H1 (cell line): ENCODE measurements at regions not wholly inside any gene's neighbourhood (a gene's known extent, or its start where the extent isn't known, plus 50 kb on each side); places are given as distances from the start of the nearest gene placed in this dataset.

Source experiments
- CTCF ChIA-PET: fragments of 300-600 bp; sonication (Branson Sonifier 250); formaldehyde crosslinking; loops from one replicate; lab custom pipeline; 2021; ENCODE audit not compliant: partially characterized antibody; lab: Charles Lee
- POLR2A ChIA-PET: fragments of 300-600 bp; sonication (Branson Sonifier 250); formaldehyde crosslinking; loops from one replicate; lab custom pipeline; 2021; ENCODE audit warnings: inconsistent platforms; ENCODE audit not compliant: partially characterized antibody; lab: Charles Lee
- DNase-seq, 2 experiments: peaks; one replicate each; pipeline versions ENCODE4 v3.0.0 to v3.0.0-alpha.2; 2010 to 2022; ENCODE audit warnings: low spot score in 2 of 2, low read depth in 1 of 2, mixed read lengths in 1 of 2
- FAIRE-seq: peaks from 2 replicates; lab custom pipeline; 2011; peaks lifted over from hg19 to GRCh38; lab: Jason Lieb, UNC
- H2AFZ ChIP-seq: 2 replicates; pipeline ENCODE4 v1.8.1; 2012; ENCODE audit warnings: low read length, inconsistent platforms
- H2AK5ac ChIP-seq: 2 replicates; pipeline ENCODE4 v1.6.1; 2013; ENCODE audit warnings: low read depth, low read length
- H2BK120ac ChIP-seq: replicated peaks from 2 replicates; pipeline ENCODE3; 2013; ENCODE audit warnings: low read depth, low read length, inconsistent platforms
- H2BK12ac ChIP-seq: 2 replicates; pipeline ENCODE4 v1.6.1; 2013; ENCODE audit warnings: low read depth, low read length
- H2BK15ac ChIP-seq: 2 replicates; pipeline ENCODE4 v1.6.1; 2013; ENCODE audit warnings: low read length
- H2BK20ac ChIP-seq: 2 replicates; pipeline ENCODE4 v1.6.1; 2013; ENCODE audit warnings: low read length
- H2BK5ac ChIP-seq: 2 replicates; pipeline ENCODE4 v1.6.1; 2013; ENCODE audit warnings: low read depth, low read length
- H3K14ac ChIP-seq: 2 replicates; pipeline ENCODE4 v1.6.1; 2013; ENCODE audit warnings: inconsistent platforms; ENCODE audit not compliant: insufficient read length
- H3K18ac ChIP-seq: 2 replicates; pipeline ENCODE4 v1.6.1; 2013; ENCODE audit warnings: low read length; ENCODE audit errors: extremely low read depth
- H3K23ac ChIP-seq: 2 replicates; pipeline ENCODE4 v1.6.1; 2013; ENCODE audit warnings: inconsistent platforms; ENCODE audit not compliant: insufficient read length
- H3K23me2 ChIP-seq: 2 replicates; pipeline ENCODE4 v1.6.1; 2013; ENCODE audit warnings: low read depth, low read length
- H3K27ac ChIP-seq: 2 replicates; pipeline ENCODE4 v1.6.1; 2011; ENCODE audit warnings: low read depth, low read length, inconsistent platforms
- H3K27me3 ChIP-seq, 4 experiments: replicated peaks in 1 of 4; 1 replicate in 1 of 4; 2 replicates in 3 of 4; pipeline versions ENCODE4 v1.6.1 to v1.8.1; 2011 to 2013; ENCODE audit warnings: low read length in 3 of 4, mild to moderate bottlenecking in 3 of 4, inconsistent platforms in 2 of 4, mixed read lengths in 2 of 4, moderate library complexity in 1 of 4; ENCODE audit not compliant: control insufficient read depth in 3 of 4, insufficient read depth in 3 of 4; ENCODE audit errors: extremely low read depth in 1 of 4
- H3K36me3 ChIP-seq, 4 experiments: 2 replicates each; pipeline versions ENCODE4 v1.6.1 to v1.8.1; 2011 to 2013; ENCODE audit warnings: mild to moderate bottlenecking in 4 of 4, low read length in 3 of 4, moderate library complexity in 2 of 4, control low read depth in 1 of 4, inconsistent platforms in 1 of 4; ENCODE audit not compliant: insufficient read depth in 4 of 4, control insufficient read depth in 2 of 4
- H3K4ac ChIP-seq: replicated peaks from 2 replicates; pipeline ENCODE3; 2013; ENCODE audit warnings: low read length, low read depth, mixed read lengths, inconsistent platforms; ENCODE audit not compliant: insufficient read length
- H3K4me1 ChIP-seq, 4 experiments: replicated peaks in 1 of 4; 1 replicate in 1 of 4; 2 replicates in 3 of 4; pipeline versions ENCODE4 v1.6.1 to v1.8.1; 2011 to 2013; ENCODE audit warnings: low read length in 3 of 4, inconsistent platforms in 2 of 4, mixed read lengths in 1 of 4; ENCODE audit not compliant: insufficient read depth in 4 of 4, control insufficient read depth in 3 of 4
- H3K4me2 ChIP-seq, 2 experiments: 2 replicates each; pipeline versions ENCODE4 v1.6.1 to v1.8.1; 2011 to 2013; ENCODE audit warnings: low read depth in 2 of 2, low read length in 2 of 2, control low read depth in 1 of 2, inconsistent platforms in 1 of 2, mild to moderate bottlenecking in 1 of 2; ENCODE audit not compliant: insufficient read depth in 1 of 2
- H3K4me3 ChIP-seq, 4 experiments: fragments of 200-600, 300-600 bp in 1 of 4; sonication (generic), shearing (Covaris generic), sonication (Bioruptor Twin) in 1 of 4; 2 replicates each; pipeline versions ENCODE4 v1.5.1 to v1.8.1; 2011 to 2016; ENCODE audit warnings: low read length in 4 of 4, low read depth in 3 of 4, control low read depth in 2 of 4, inconsistent platforms in 2 of 4, mild to moderate bottlenecking in 2 of 4, mixed read lengths in 1 of 4, moderate library complexity in 1 of 4; ENCODE audit not compliant: insufficient read depth in 2 of 4; ENCODE audit errors: extremely low read depth in 1 of 4
- H3K56ac ChIP-seq: replicated peaks from 2 replicates; pipeline ENCODE3; 2013; ENCODE audit warnings: low read depth, mild to moderate bottlenecking, mixed read lengths, low read length, inconsistent platforms; ENCODE audit not compliant: insufficient read length
- H3K79me1 ChIP-seq: 2 replicates; pipeline ENCODE4 v1.6.1; 2013; ENCODE audit warnings: low read depth, low read length, control low read depth
- H3K79me2 ChIP-seq, 2 experiments: 2 replicates each; pipeline versions ENCODE4 v1.6.1 to v1.8.1; 2012 to 2013; ENCODE audit warnings: low read length in 2 of 2, mild to moderate bottlenecking in 2 of 2, inconsistent platforms in 1 of 2; ENCODE audit not compliant: insufficient read depth in 2 of 2, control insufficient read depth in 1 of 2
- H3K9ac ChIP-seq, 4 experiments: replicated peaks in 1 of 4; 1 replicate in 1 of 4; 2 replicates in 3 of 4; pipeline versions ENCODE4 v1.6.1 to v1.8.1; 2011 to 2013; ENCODE audit warnings: low read depth in 3 of 4, low read length in 3 of 4, control low read depth in 2 of 4, mild to moderate bottlenecking in 2 of 4, moderate library complexity in 2 of 4, inconsistent platforms in 1 of 4; ENCODE audit errors: extremely low read depth in 1 of 4
- H3K9me3 ChIP-seq, 2 experiments: 2 replicates each; pipeline versions ENCODE4 v1.6.1 to v1.8.1; 2012 to 2013; ENCODE audit warnings: mild to moderate bottlenecking in 2 of 2, moderate library complexity in 2 of 2, control low read depth in 1 of 2, inconsistent platforms in 1 of 2, low read depth in 1 of 2, low read length in 1 of 2, mixed read lengths in 1 of 2; ENCODE audit not compliant: insufficient read depth in 2 of 2
- H4K20me1 ChIP-seq, 2 experiments: replicated peaks in 1 of 2; 2 replicates each; pipeline versions ENCODE3 to v1.8.1; 2011 to 2013; ENCODE audit warnings: inconsistent platforms in 2 of 2, low read length in 2 of 2, mild to moderate bottlenecking in 1 of 2; ENCODE audit not compliant: insufficient read depth in 2 of 2, control insufficient read depth in 1 of 2
- H4K5ac ChIP-seq: 2 replicates; pipeline ENCODE4 v1.6.1; 2013; ENCODE audit warnings: low read length, low read depth, mixed read lengths, inconsistent platforms; ENCODE audit not compliant: insufficient read length
- H4K8ac ChIP-seq: 2 replicates; pipeline ENCODE4 v1.8.0; 2013; ENCODE audit warnings: mild to moderate bottlenecking, moderate library complexity, low read length, inconsistent platforms; ENCODE audit not compliant: insufficient read depth; ENCODE audit errors: extremely low read depth
- H4K91ac ChIP-seq: replicated peaks from 2 replicates; pipeline ENCODE3; 2013; ENCODE audit warnings: low read length, mixed read lengths, inconsistent platforms; ENCODE audit not compliant: insufficient read length
- CBX8 ChIP-seq: fragments of 300-800, 300-1000 bp; sonication (generic); IDR thresholded peaks from 2 replicates; pipeline ENCODE4 v1.7.1; 2016; ENCODE audit warnings: low read depth, low read length, borderline replicate concordance
- EGR1 ChIP-seq: IDR thresholded peaks from 2 replicates; pipeline ENCODE4 v1.6.1; 2011; ENCODE audit warnings: low read depth, low read length, borderline replicate concordance
- FOSL1 ChIP-seq: IDR thresholded peaks from 2 replicates; pipeline ENCODE4 v1.6.1; 2011; ENCODE audit warnings: mild to moderate bottlenecking, low read depth, low read length, moderate library complexity; ENCODE audit not compliant: insufficient read depth
- NRF1 ChIP-seq: IDR thresholded peaks from 2 replicates; pipeline ENCODE4 v1.6.1; 2011; ENCODE audit warnings: mild to moderate bottlenecking, low read depth, low read length, improper control_type of control experiment
- PHF8 ChIP-seq: fragments of 200-600 bp; sonication (generic); conservative IDR thresholded peaks from 2 replicates; pipeline ENCODE4 v1.7.1; 2012; ENCODE audit warnings: low read depth, mild to moderate bottlenecking, inconsistent platforms, low read length, moderate library complexity
- POLR2AphosphoS5 ChIP-seq: IDR thresholded peaks from 2 replicates; pipeline ENCODE4 v1.6.1; 2011; ENCODE audit warnings: low read depth, low read length
- RBBP5 ChIP-seq: IDR thresholded peaks from 2 replicates; pipeline ENCODE4 v1.7.1; 2012; ENCODE audit warnings: low read depth, mild to moderate bottlenecking, inconsistent platforms, low read length, moderate library complexity, borderline replicate concordance
- RNF2 ChIP-seq: fragments of 200-900, 300-1000 bp; sonication (generic); IDR thresholded peaks from 2 replicates; pipeline ENCODE4 v1.7.1; 2016; ENCODE audit warnings: borderline replicate concordance, low read depth, mild to moderate bottlenecking, antibody characterized with exemption, low read length; ENCODE audit not compliant: poor library complexity, severe bottlenecking; ENCODE audit errors: missing control alignments
- ZNF274 ChIP-seq: IDR thresholded peaks from 2 replicates; pipeline ENCODE4 v1.7.0; 2012; ENCODE audit warnings: low read length, borderline replicate concordance; ENCODE audit errors: extremely low read depth
- WGBS, 2 experiments: shearing (Covaris generic) in 1 of 2; methylation state at CpG; one replicate each; pipeline versions ENCODE4 v1.1.6 to v1.1.7; 2013 to 2015; ENCODE audit warnings: low lambda C conversion rate in 2 of 2, mixed read lengths in 2 of 2, inconsistent platforms in 1 of 2, low coverage in 1 of 2, missing lambda C conversion rate in 1 of 2; ENCODE audit not compliant: insufficient replicate concordance in 2 of 2, insufficient coverage in 1 of 2, insufficient read length in 1 of 2; ENCODE audit errors: extremely low coverage in 1 of 2, missing lambda C conversion rate in 1 of 2; 5-methylcytosine and 5-hydroxymethylcytosine counted together
- TF ChIP-seq, protein P1 (sequence below): IDR thresholded peaks from 2 replicates; pipeline ENCODE4 v1.6.1; 2012; ENCODE audit warnings: inconsistent platforms
- TF ChIP-seq, protein P2 (sequence below): IDR thresholded peaks from 2 replicates; pipeline ENCODE4 v1.6.1; 2012; ENCODE audit warnings: inconsistent platforms
- TF ChIP-seq, protein P3 (sequence below): IDR thresholded peaks from 2 replicates; pipeline ENCODE4 v1.6.1; 2011; ENCODE audit warnings: low read depth, mild to moderate bottlenecking, low read length; ENCODE audit not compliant: insufficient read depth

DNA sequence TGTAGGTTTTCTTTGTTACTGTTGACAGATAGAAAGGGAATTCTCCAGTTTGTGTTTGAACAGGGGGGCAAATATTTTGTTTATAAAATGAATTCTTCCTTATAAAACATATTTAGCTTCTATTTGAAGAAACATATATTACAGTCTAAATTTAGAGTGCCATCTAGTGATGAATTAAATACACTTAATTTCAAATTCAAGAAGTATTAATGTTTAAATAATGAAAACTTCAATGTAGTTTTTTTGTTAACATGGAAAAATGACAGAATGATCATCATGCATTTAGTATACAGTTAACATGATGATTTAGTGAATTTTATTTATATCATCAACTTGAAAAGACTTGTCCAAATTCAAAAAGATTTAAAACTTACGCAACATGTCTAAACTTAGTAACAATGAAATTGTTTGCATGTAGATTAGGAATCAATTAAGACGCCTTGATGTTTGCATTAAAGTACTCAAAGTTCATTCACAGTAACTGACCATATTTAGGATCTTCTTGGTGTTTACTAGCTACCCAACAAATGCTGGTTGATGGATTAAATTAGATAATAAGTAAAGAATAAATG, 765.9 kb upstream of the SLITRK1 start:
- H2BK5ac ChIP-seq: no peak overlapping the region
- H3K9ac ChIP-seq: no peak overlapping the region
- no peaks in the 10 kb centered on the region for H3K23me2 ChIP-seq
- peaks cover 0 to 3% (median 0%) of the 10 kb centered on the region in 4 experiments; a peak in 1 of 8 replicates for H3K36me3 ChIP-seq
- H4K5ac ChIP-seq: no peak overlapping the region
- H2AK5ac ChIP-seq: no peak overlapping the region
- H3K27ac ChIP-seq: no peak overlapping the region
- no peak overlapping the region for H3K4me3 ChIP-seq
- no peak overlapping the region for H4K8ac ChIP-seq
- no peaks in the 10 kb centered on the region for H3K79me2 ChIP-seq
- no peak overlapping the region for H2AFZ ChIP-seq
- no peak overlapping the region for H3K18ac ChIP-seq
- DNase-seq: no peak
- ChIA-PET CTCF (interaction anchor here (0.6 to 0.7 kb wide), 3 partner anchors 105 to 1326 kb away, joined by 3 to 4 read pairs (median 3); no protein-coding TSS in a partner anchor), POLR2A (no interaction called here)
- H3K9me3 ChIP-seq: peaks cover 4% of the 10 kb centered on the region in 2 experiments; a peak in 2 of 4 replicates
- no peaks in the 10 kb centered on the region for H4K20me1 ChIP-seq
- no peaks in the 10 kb centered on the region for H3K79me1 ChIP-seq
- H4K91ac ChIP-seq: no peak overlapping the region
- H3K14ac ChIP-seq: no peak overlapping the region
- no peak overlapping the region for H2BK20ac ChIP-seq
- WGBS, 2 experiments: 90% methylated on average over 2 of the region's 2 CpGs; no CpG with 5 or more reads in 1 of the 2 experiments
- H3K4me2 ChIP-seq: no peak overlapping the region
- H3K4me1 ChIP-seq: no peaks in the 10 kb centered on the region
- H2BK15ac ChIP-seq: no peak overlapping the region
- no peak overlapping the region for H3K4ac ChIP-seq
- no peak overlapping the region for H3K23ac ChIP-seq
- no peak overlapping the region for H2BK12ac ChIP-seq
- H3K27me3 ChIP-seq: no peaks in the 10 kb centered on the region
- no peak overlapping the region for H2BK120ac ChIP-seq
- FAIRE-seq: no peak
- H3K56ac ChIP-seq: no peak overlapping the region
- TF ChIP-seq, protein P1, sequence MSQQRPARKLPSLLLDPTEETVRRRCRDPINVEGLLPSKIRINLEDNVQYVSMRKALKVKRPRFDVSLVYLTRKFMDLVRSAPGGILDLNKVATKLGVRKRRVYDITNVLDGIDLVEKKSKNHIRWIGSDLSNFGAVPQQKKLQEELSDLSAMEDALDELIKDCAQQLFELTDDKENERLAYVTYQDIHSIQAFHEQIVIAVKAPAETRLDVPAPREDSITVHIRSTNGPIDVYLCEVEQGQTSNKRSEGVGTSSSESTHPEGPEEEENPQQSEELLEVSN: no peak
- TF ChIP-seq ZNF274 (no peak), FOSL1 (no peak), RBBP5 (no peak), POLR2AphosphoS5 (no peak), CBX8 (no peak), EGR1 (no peak), RNF2 (no peak), PHF8 (no peak), NRF1 (no peak)
- TF ChIP-seq, protein P2, sequence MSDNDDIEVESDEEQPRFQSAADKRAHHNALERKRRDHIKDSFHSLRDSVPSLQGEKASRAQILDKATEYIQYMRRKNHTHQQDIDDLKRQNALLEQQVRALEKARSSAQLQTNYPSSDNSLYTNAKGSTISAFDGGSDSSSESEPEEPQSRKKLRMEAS: no peak
- TF ChIP-seq, protein P3, sequence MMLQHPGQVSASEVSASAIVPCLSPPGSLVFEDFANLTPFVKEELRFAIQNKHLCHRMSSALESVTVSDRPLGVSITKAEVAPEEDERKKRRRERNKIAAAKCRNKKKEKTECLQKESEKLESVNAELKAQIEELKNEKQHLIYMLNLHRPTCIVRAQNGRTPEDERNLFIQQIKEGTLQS: no peak
